Osteoblast (primary cell): ENCODE measurements at regions not wholly inside any gene's neighbourhood (a gene's known extent, or its start where the extent isn't known, plus 50 kb on each side); places are given as distances from the start of the nearest gene placed in this dataset.

Experiments used
- DNase-seq: peaks from one replicate; pipeline ENCODE4 v3.0.0; 2011; ENCODE audit warnings: low spot score, mixed read lengths; ENCODE audit not compliant: insufficient read length; ENCODE audit errors: missing footprints
- H2AFZ ChIP-seq: 2 replicates; pipeline ENCODE4 v1.6.0; 2011; ENCODE audit warnings: mild to moderate bottlenecking, low read length
- H3K27ac ChIP-seq: 2 replicates; pipeline ENCODE4 v1.5.1; 2011; ENCODE audit warnings: mild to moderate bottlenecking, low read depth, low read length, moderate library complexity
- H3K27me3 ChIP-seq: 2 replicates; pipeline ENCODE4 v1.6.0; 2012; ENCODE audit warnings: mild to moderate bottlenecking, control low read depth, inconsistent platforms, low read length, moderate library complexity; ENCODE audit not compliant: insufficient read depth
- H3K36me3 ChIP-seq: 2 replicates; pipeline ENCODE4 v1.5.1; 2011; ENCODE audit warnings: mild to moderate bottlenecking, low read length, control low read depth, moderate library complexity; ENCODE audit not compliant: insufficient read depth
- H3K4me1 ChIP-seq: 2 replicates; pipeline ENCODE4 v1.5.1; 2011; ENCODE audit warnings: mild to moderate bottlenecking, low read length, control low read depth, moderate library complexity; ENCODE audit not compliant: insufficient read depth
- H3K4me2 ChIP-seq: 2 replicates; pipeline ENCODE4 v1.6.0; 2011; ENCODE audit warnings: mild to moderate bottlenecking, low read length; ENCODE audit not compliant: insufficient read depth
- H3K4me3 ChIP-seq: fragments of 200-600 bp; sonication (generic); 3 replicates; pipeline ENCODE4 v1.5.1; 2012; ENCODE audit warnings: mild to moderate bottlenecking, low read length, inconsistent platforms; ENCODE audit not compliant: insufficient read depth
- H3K79me2 ChIP-seq: 2 replicates; pipeline ENCODE4 v1.6.0; 2012; ENCODE audit warnings: mild to moderate bottlenecking, low read length, control low read depth, inconsistent platforms; ENCODE audit not compliant: insufficient read depth
- H3K9me3 ChIP-seq: 2 replicates; pipeline ENCODE4 v1.5.1; 2011; ENCODE audit warnings: low read depth, low read length, control low read depth
- H4K20me1 ChIP-seq: 2 replicates; pipeline ENCODE4 v1.6.0; 2012; ENCODE audit warnings: mild to moderate bottlenecking, low read length, control low read depth; ENCODE audit not compliant: insufficient read depth
- TF ChIP-seq, protein P1 (sequence below): IDR thresholded peaks from 2 replicates; pipeline ENCODE4 v1.5.1; 2011; ENCODE audit warnings: mild to moderate bottlenecking, low read depth, low read length, moderate library complexity; ENCODE audit errors: extremely low read depth

DNA sequence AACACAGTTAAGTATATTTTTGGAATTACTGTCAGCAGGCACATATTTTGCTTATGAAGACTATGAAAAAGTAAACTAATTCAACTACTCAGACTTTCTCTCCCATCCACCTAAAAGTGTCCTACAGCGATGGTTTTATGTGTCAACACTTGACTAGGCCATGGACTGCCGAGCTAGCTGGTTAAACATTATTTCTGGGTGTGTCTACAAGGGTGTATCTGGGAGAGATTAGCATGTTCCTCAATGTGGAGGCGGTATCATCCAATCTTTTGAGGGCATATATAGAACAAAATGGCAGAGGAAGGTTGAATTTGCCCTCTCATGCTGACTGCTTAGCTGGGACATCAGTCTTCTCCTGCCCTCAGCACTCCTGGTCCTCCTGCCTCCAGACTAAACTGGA, 82.7 kb upstream of the CDYL2 start:
- no peaks in the 10 kb centered on the region for H4K20me1 ChIP-seq
- no peaks in the 10 kb centered on the region for H3K9me3 ChIP-seq
- DNase-seq = no peak
- peaks cover 11% of the 10 kb centered on the region for H3K27me3 ChIP-seq
- TF ChIP-seq, protein P1, sequence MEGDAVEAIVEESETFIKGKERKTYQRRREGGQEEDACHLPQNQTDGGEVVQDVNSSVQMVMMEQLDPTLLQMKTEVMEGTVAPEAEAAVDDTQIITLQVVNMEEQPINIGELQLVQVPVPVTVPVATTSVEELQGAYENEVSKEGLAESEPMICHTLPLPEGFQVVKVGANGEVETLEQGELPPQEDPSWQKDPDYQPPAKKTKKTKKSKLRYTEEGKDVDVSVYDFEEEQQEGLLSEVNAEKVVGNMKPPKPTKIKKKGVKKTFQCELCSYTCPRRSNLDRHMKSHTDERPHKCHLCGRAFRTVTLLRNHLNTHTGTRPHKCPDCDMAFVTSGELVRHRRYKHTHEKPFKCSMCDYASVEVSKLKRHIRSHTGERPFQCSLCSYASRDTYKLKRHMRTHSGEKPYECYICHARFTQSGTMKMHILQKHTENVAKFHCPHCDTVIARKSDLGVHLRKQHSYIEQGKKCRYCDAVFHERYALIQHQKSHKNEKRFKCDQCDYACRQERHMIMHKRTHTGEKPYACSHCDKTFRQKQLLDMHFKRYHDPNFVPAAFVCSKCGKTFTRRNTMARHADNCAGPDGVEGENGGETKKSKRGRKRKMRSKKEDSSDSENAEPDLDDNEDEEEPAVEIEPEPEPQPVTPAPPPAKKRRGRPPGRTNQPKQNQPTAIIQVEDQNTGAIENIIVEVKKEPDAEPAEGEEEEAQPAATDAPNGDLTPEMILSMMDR = no peak
- no peaks in the 10 kb centered on the region for H3K4me1 ChIP-seq
- H3K27ac ChIP-seq = no peak overlapping the region
- no peak overlapping the region for H3K4me2 ChIP-seq
- H3K36me3 ChIP-seq = no peaks in the 10 kb centered on the region
- no peak overlapping the region for H3K4me3 ChIP-seq
- H2AFZ ChIP-seq = no peak overlapping the region
- no peaks in the 10 kb centered on the region for H3K79me2 ChIP-seq

DNA sequence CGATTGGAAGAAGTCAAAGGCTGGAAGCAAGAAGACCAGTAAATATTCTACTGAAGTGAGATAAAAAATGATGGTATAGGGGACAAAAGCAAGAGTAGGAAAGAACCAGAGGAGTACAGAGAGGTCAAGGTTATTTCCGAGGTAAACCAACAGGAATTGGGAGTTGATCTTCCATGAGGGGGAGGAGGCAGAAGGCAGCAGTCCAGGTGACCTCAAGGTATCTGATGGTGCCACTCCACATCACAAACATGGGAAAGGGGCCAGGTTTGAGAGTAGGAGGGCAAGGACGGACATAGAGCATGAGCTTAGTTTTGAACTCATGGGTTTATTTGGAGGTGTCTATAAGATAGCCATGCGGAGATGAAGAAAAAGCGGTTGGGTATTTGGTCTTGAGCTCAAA, 79.4 kb upstream of the CDYL2 start:
- no peaks in the 10 kb centered on the region for H3K36me3 ChIP-seq
- peaks cover 6% of the 10 kb centered on the region for H3K27me3 ChIP-seq
- H3K9me3 ChIP-seq = no peaks in the 10 kb centered on the region
- no peak overlapping the region for H3K27ac ChIP-seq
- no peaks in the 10 kb centered on the region for H4K20me1 ChIP-seq
- H2AFZ ChIP-seq = no peak overlapping the region
- no peak overlapping the region for H3K4me3 ChIP-seq
- no peaks in the 10 kb centered on the region for H3K4me1 ChIP-seq
- TF ChIP-seq, protein P1 = no peak
- no peak for DNase-seq
- H3K79me2 ChIP-seq = no peaks in the 10 kb centered on the region
- H3K4me2 ChIP-seq = no peak overlapping the region

- TF ChIP-seq, protein P1 = no peak
- no peaks in the 10 kb centered on the region for H3K36me3 ChIP-seq
Observed at GRCh38 chr16:80883159-80883642, 78.8 kb upstream of the CDYL2 start.

DNA sequence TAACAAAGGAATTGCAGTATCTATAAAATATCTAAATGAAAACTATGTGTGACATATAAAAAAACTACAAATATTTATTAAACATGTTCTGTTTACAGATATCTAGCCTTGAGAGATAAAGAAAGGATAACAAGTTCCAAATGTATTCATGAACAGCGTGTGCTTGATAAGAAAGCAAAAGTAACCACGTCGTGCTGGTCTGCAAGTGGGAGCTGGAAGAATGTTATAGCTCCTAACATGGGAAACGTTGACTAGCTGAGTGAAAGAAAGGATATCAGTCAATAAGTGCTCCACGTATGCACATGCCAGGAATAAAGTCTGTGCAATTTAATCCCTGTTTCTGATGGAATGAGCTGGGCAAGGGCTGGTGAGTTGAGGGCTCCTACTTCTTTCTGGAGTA, 71.2 kb upstream of the CDYL2 start:
- Histone ChIP-seq H2AFZ (no peak overlapping the region), H3K4me3 (no peak overlapping the region), H3K79me2 (no peaks in the 10 kb centered on the region), H3K27ac (no peak overlapping the region), H3K4me1 (no peaks in the 10 kb centered on the region), H4K20me1 (no peaks in the 10 kb centered on the region), H3K27me3 (no peaks in the 10 kb centered on the region), H3K4me2 (no peak overlapping the region), H3K36me3 (no peaks in the 10 kb centered on the region), H3K9me3 (no peaks in the 10 kb centered on the region)
- TF ChIP-seq, protein P1 = no peak
- DNase-seq = no peak

More at GRCh38 chr16:80883159-80883642, 78.8 kb upstream of the CDYL2 start:
- peaks cover 6% of the 10 kb centered on the region for H3K27me3 ChIP-seq
- H3K27ac ChIP-seq = no peak overlapping the region
- H3K79me2 ChIP-seq = no peaks in the 10 kb centered on the region
- H2AFZ ChIP-seq = no peak overlapping the region
- H3K9me3 ChIP-seq = no peaks in the 10 kb centered on the region
- H3K4me1 ChIP-seq = no peaks in the 10 kb centered on the region
- no peak overlapping the region for H3K4me3 ChIP-seq
- DNase-seq = no peak
- H4K20me1 ChIP-seq = no peaks in the 10 kb centered on the region
- H3K4me2 ChIP-seq = no peak overlapping the region
